Colonic mucosa (tissue), 4 donors: ENCODE measurements at regions not wholly inside any gene's neighbourhood (a gene's known extent, or its start where the extent isn't known, plus 50 kb on each side); places are given as distances from the start of the nearest gene placed in this dataset.

Experiments
- DNase-seq: peaks from one replicate; pipeline ENCODE4 v3.0.0-alpha.2; 2020
- H3K27ac ChIP-seq: fragments of 200-600 bp; one replicate; pipeline ENCODE4 v1.8.0; 2021
- H3K27me3 ChIP-seq: fragments of 200-600 bp; one replicate; pipeline ENCODE4 v1.8.0; 2021
- H3K36me3 ChIP-seq: fragments of 200-600 bp; one replicate; pipeline ENCODE4 v1.8.0; 2021
- H3K4me1 ChIP-seq: fragments of 200-600 bp; one replicate; pipeline ENCODE4 v1.8.0; 2021; ENCODE audit warnings: mild to moderate bottlenecking
- H3K4me3 ChIP-seq: fragments of 200-600 bp; one replicate; pipeline ENCODE4 v1.8.0; 2021
- H3K9ac ChIP-seq, 2 donors: one replicate each; pipeline ENCODE4 v1.7.0; 2013; ENCODE audit warnings: control low read depth in 2 of 2, low read depth in 2 of 2, low read length in 2 of 2
- H3K9me3 ChIP-seq: fragments of 200-600 bp; one replicate; pipeline ENCODE4 v1.8.0; 2021
- intact Hi-C: fragments of 100-400 bp; cut with DNase I; formaldehyde crosslinking; loops from one replicate; pipeline ENCODE4 v1.14.1; 2022
- TF ChIP-seq, protein P1 (sequence below): fragments of 200-600 bp; IDR thresholded peaks from one replicate; pipeline ENCODE4 v1.8.0; 2022; ENCODE audit warnings: antibody characterized with exemption, mild to moderate bottlenecking
- donor health status: healthy.
- donor health status: DM: no; HTN: no; CAD: no.
- donor health status: DM: no; HTN: no; CAD: no.

- TF ChIP-seq, protein P1, sequence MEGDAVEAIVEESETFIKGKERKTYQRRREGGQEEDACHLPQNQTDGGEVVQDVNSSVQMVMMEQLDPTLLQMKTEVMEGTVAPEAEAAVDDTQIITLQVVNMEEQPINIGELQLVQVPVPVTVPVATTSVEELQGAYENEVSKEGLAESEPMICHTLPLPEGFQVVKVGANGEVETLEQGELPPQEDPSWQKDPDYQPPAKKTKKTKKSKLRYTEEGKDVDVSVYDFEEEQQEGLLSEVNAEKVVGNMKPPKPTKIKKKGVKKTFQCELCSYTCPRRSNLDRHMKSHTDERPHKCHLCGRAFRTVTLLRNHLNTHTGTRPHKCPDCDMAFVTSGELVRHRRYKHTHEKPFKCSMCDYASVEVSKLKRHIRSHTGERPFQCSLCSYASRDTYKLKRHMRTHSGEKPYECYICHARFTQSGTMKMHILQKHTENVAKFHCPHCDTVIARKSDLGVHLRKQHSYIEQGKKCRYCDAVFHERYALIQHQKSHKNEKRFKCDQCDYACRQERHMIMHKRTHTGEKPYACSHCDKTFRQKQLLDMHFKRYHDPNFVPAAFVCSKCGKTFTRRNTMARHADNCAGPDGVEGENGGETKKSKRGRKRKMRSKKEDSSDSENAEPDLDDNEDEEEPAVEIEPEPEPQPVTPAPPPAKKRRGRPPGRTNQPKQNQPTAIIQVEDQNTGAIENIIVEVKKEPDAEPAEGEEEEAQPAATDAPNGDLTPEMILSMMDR = no peak
- Histone ChIP-seq H3K9ac (no peak overlapping the region), H3K9me3 (peaks cover 3% of the 10 kb centered on the region), H3K27ac (no peak overlapping the region), H3K4me3 (no peak overlapping the region), H3K27me3 (no peaks in the 10 kb centered on the region), H3K4me1 (no peaks in the 10 kb centered on the region), H3K36me3 (no peaks in the 10 kb centered on the region)
- peak; percentile 14 for DNase-seq
- intact Hi-C loops = no loop called here
Observed at GRCh38 chr2:128469203-128469602, 150.5 kb upstream of the HS6ST1 start.

DNA sequence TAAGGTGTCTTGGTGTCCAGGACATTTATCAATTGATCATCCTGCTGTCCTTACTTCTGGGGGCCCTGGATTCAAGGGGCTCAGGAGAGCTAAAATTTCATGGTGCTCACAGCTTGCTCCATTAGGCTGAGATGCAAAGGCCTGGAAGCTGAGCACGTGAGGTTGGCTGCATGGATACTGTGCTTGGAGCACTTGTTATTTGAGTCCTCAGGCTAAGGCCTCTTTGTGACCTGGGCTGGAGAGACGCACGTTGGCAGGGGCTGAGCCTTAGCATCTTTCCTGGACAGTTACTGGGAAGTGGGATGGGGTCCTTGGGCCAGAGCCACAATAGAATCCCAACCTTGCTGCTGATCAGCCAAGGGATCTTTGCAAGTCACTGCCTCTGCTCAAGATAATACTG lies 151.2 kb upstream of the HS6ST1 start:
- Histone ChIP-seq H3K4me1 (no peaks in the 10 kb centered on the region), H3K9ac (no peak overlapping the region), H3K36me3 (no peaks in the 10 kb centered on the region), H3K27me3 (no peaks in the 10 kb centered on the region), H3K27ac (no peak overlapping the region), H3K4me3 (no peak overlapping the region), H3K9me3 (peaks cover 3% of the 10 kb centered on the region)
- TF ChIP-seq, protein P1 = no peak
- peak; percentile 8 for DNase-seq
- intact Hi-C loops = no loop called here

DNA sequence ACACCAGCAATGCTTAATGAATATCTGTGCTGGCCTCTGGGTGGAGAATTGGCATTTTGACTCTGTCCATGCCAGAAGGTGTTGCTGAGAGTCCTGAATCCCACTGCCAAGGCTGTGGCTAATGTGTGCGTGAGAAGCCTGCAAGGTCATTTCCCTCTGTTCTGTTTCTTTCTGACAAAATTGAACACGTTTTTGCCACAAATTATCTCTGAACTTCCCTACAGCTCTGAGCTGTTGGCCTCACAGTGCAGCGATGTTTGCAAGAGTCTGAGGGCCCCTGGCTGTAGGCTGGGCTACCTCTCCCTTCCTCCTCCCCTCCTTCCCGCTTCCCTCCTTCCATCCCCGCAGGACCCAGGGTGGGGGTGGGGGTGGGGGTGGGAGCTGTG lies 154.1 kb upstream of the HS6ST1 start:
- no peak overlapping the region for H3K27ac ChIP-seq

GRCh38 chr2:128473175-128474035 lies 154.7 kb upstream of the HS6ST1 start:
- no peaks in the 10 kb centered on the region for H3K36me3 ChIP-seq
- H3K4me3 ChIP-seq = no peak overlapping the region
- H3K9me3 ChIP-seq = peaks cover 3% of the 10 kb centered on the region
- H3K27ac ChIP-seq = no peak overlapping the region
- TF ChIP-seq, protein P1 = no peak
- no peaks in the 10 kb centered on the region for H3K27me3 ChIP-seq
- intact Hi-C loops = no loop called here
- DNase-seq = peak; percentile 38
- no peak overlapping the region for H3K9ac ChIP-seq
- no peaks in the 10 kb centered on the region for H3K4me1 ChIP-seq

More for the DNA sequence above, 154.1 kb upstream of the HS6ST1 start:
- DNase-seq = no peak
- intact Hi-C loops = no loop called here
- H3K4me3 ChIP-seq = no peak overlapping the region
- no peaks in the 10 kb centered on the region for H3K4me1 ChIP-seq
- H3K27me3 ChIP-seq = no peaks in the 10 kb centered on the region
- peaks cover 3% of the 10 kb centered on the region for H3K9me3 ChIP-seq
- TF ChIP-seq, protein P1 = no peak
- H3K9ac ChIP-seq = no peak overlapping the region
- no peaks in the 10 kb centered on the region for H3K36me3 ChIP-seq

DNA sequence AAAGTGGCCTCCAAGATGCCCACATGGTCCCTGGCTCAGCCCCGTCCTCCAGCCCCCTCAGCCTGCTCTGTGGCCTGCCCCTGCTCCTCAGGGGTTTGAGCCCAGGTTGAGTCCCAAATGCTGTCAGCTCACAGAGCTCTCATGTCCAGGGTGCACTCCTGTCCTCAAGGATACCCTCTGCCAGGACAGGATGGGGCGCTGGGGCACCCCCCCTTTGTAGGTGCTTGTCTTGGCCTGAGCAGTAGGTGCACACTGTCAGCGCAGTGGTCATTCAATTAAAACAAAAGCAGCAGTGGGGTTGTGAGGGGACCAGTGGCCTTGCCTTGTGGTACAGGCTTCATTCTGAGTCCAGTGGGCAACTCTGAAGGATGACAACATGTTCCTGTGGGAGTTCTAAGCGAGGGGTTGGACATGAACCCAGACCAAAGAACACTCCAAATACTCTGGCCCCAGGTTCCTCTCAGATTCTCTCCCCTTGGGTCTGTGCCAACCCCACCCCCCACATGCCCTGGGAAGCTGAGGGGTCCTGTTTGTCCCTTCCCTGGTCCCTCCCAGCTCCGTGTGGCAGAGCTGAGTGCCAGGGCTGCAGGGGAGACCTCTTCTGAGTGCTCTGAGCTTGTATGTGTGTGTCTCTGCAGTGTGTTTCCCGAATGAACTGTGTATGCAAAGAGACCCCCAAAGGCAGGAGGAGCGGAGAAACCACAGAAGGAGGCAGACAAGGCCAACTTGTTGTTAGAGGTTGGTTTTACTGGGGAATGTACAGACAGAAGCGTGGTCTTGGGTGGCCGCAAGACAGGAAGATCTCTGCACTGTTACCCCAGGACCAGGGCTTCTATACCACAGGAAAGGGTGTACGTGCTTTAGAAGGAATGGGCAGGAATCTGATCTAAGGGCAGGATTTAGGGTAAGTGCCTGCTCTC lies 155.6 kb upstream of the HS6ST1 start:
- H3K27ac ChIP-seq = no peak overlapping the region
- TF ChIP-seq, protein P1 = no peak

More for the DNA sequence above, 155.6 kb upstream of the HS6ST1 start:
- no peaks in the 10 kb centered on the region for H3K36me3 ChIP-seq
- no peaks in the 10 kb centered on the region for H3K9me3 ChIP-seq
- H3K4me3 ChIP-seq = no peak overlapping the region
- H3K27me3 ChIP-seq = no peaks in the 10 kb centered on the region
- peak; percentile 14 for DNase-seq
- intact Hi-C loops = no loop called here
- no peak overlapping the region for H3K9ac ChIP-seq
- H3K4me1 ChIP-seq = no peaks in the 10 kb centered on the region
